K562 (cell line): ENCODE measurements at regions not wholly inside any gene's neighbourhood (a gene's known extent, or its start where the extent isn't known, plus 50 kb on each side); places are given as distances from the start of the nearest gene placed in this dataset.

ENCODE experiments used
- ATAC-seq: fragments of 200-7000 bp; cut with Tn5 transposase; 3 replicates; pipeline ENCODE4 v1.9.1; 2020; ENCODE audit warnings: moderate library complexity
- BruUV-seq: library from RNA; stranded (reverse); fragments of 400-500 nt; replicated peaks from 2 replicates; lab custom pipeline; 2021; lab: Mats Ljungman, UMichigan
- CTCF ChIA-PET: fragments of 300-600 bp; formaldehyde crosslinking; extraction: SDS; loops from one replicate; lab custom pipeline; 2021; ENCODE audit warnings: low intra/inter-chr PET ratio; lab: Yijun Ruan, JAX
- POLR2A ChIA-PET: fragments of 300-600, 350-650 bp; sonication (Branson Sonifier 250); formaldehyde crosslinking; extraction: SDS; loops from one replicate; lab custom pipeline; 2021; ENCODE audit warnings: antibody characterized with exemption, inconsistent platforms; lab: Yijun Ruan, JAX
- DNase-seq, 4 experiments: peaks; one replicate each; pipeline versions ENCODE4 v3.0.0 to v3.0.0-alpha.2; 2011 to 2018; ENCODE audit warnings: low spot score in 3 of 4, mixed read lengths in 3 of 4; ENCODE audit errors: extremely low read depth in 1 of 4
- FAIRE-seq: peaks from 2 replicates; lab custom pipeline; 2011; peaks lifted over from hg19 to GRCh38; lab: Jason Lieb, UNC
- H2AFZ ChIP-seq: 2 replicates; pipeline ENCODE4 v1.6.0; 2011; ENCODE audit warnings: low read depth, low read length, control low read depth, inconsistent platforms
- H3K27ac ChIP-seq: fragments of 200-600 bp; 3 replicates; pipeline ENCODE4 v1.8.0; 2011; ENCODE audit warnings: low read depth, mild to moderate bottlenecking, control low read depth, inconsistent platforms, low read length, moderate library complexity, mixed read lengths; ENCODE audit errors: extremely low read depth
- H3K27me3 ChIP-seq, 2 experiments: fragments of 300-600 bp in 1 of 2; 2 replicates in 1 of 2; 3 replicates in 1 of 2; pipeline versions ENCODE4 v1.6.0 to v1.8.0; 2011; ENCODE audit warnings: inconsistent platforms in 2 of 2, low read length in 2 of 2, mild to moderate bottlenecking in 1 of 2, mixed read lengths in 1 of 2, moderate library complexity in 1 of 2; ENCODE audit not compliant: control insufficient read depth in 2 of 2, insufficient read depth in 2 of 2
- H3K36me3 ChIP-seq: fragments of 300-600 bp; 3 replicates; pipeline ENCODE4 v1.8.0; 2011; ENCODE audit warnings: mild to moderate bottlenecking, low read length, inconsistent platforms; ENCODE audit not compliant: control insufficient read depth, insufficient read depth
- H3K4me1 ChIP-seq, 2 experiments: fragments of 200-600 bp in 1 of 2; replicated peaks in 1 of 2; 2 replicates in 1 of 2; 3 replicates in 1 of 2; pipeline versions ENCODE4 v1.5.1 to v1.8.0; 2011; ENCODE audit warnings: inconsistent platforms in 2 of 2, low read length in 2 of 2, mild to moderate bottlenecking in 1 of 2, mixed read lengths in 1 of 2, moderate library complexity in 1 of 2; ENCODE audit not compliant: control insufficient read depth in 2 of 2, insufficient read depth in 2 of 2
- H3K4me2 ChIP-seq: 2 replicates; pipeline ENCODE4 v1.6.1; 2011; ENCODE audit warnings: low read length, control low read depth, inconsistent platforms, mixed read lengths; ENCODE audit not compliant: insufficient read depth
- H3K4me3 ChIP-seq: fragments of 200-600 bp; sonication (generic), shearing (Covaris generic); 2 replicates; pipeline ENCODE4 v1.5.1; 2016; ENCODE audit warnings: control low read depth, inconsistent platforms
- H3K79me2 ChIP-seq: fragments of 200-600 bp; 3 replicates; pipeline ENCODE4 v1.8.0; 2011; ENCODE audit warnings: low read length, inconsistent platforms; ENCODE audit not compliant: control insufficient read depth, insufficient read depth
- H3K9ac ChIP-seq, 2 experiments: 2 replicates each; pipeline versions ENCODE4 v1.6.0 to v1.6.1; 2011; ENCODE audit warnings: low read depth in 2 of 2, low read length in 2 of 2, control low read depth in 1 of 2, inconsistent platforms in 1 of 2, mild to moderate bottlenecking in 1 of 2, mixed read lengths in 1 of 2; ENCODE audit not compliant: insufficient read depth in 1 of 2
- H3K9me1 ChIP-seq: one replicate; pipeline ENCODE4 v1.6.0; 2011; ENCODE audit warnings: inconsistent platforms, mild to moderate bottlenecking, low read length, moderate library complexity; ENCODE audit not compliant: control insufficient read depth, insufficient read depth
- H3K9me3 ChIP-seq: replicated peaks from 2 replicates; pipeline ENCODE4 v1.5.1; 2011; ENCODE audit warnings: low read depth, low read length, inconsistent platforms; ENCODE audit not compliant: control insufficient read depth, insufficient read depth
- H4K20me1 ChIP-seq: replicated peaks from 2 replicates; pipeline ENCODE4 v1.6.1; 2011; ENCODE audit warnings: low read length, inconsistent platforms, mixed read lengths; ENCODE audit not compliant: control insufficient read depth, insufficient read depth
- BCOR ChIP-seq: fragments of 450-650 bp; IDR thresholded peaks from 2 replicates; pipeline ENCODE4 v1.6.1; 2016
- CC2D1A ChIP-seq: fragments of 450-650 bp; IDR thresholded peaks from 2 replicates; pipeline ENCODE4 v1.6.1; 2017; ENCODE audit warnings: mild to moderate bottlenecking
- CCNT2 ChIP-seq: IDR thresholded peaks from 2 replicates; pipeline ENCODE4 v1.6.1; 2011; ENCODE audit warnings: borderline replicate concordance, low read depth, mild to moderate bottlenecking, moderate library complexity, mixed read lengths, low read length; ENCODE audit not compliant: insufficient read length; ENCODE audit errors: extremely low read depth
- CREB3L1 ChIP-seq: fragments of 450-650 bp; IDR thresholded peaks from 2 replicates; pipeline ENCODE4 v1.6.1; 2014; ENCODE audit warnings: low read depth, mild to moderate bottlenecking, moderate library complexity, borderline replicate concordance
- EP300 ChIP-seq: IDR thresholded peaks from 2 replicates; pipeline ENCODE4 v1.6.1; 2012; ENCODE audit warnings: low read length, improper control_type of control experiment
- EZH2 ChIP-seq: IDR thresholded peaks from 2 replicates; pipeline ENCODE4 v1.6.1; 2012; ENCODE audit warnings: low read depth, mild to moderate bottlenecking, inconsistent platforms, low read length, borderline replicate concordance
- HNRNPK ChIP-seq: fragments of 200-400 bp; formaldehyde crosslinking; IDR thresholded peaks from one replicate; pipeline ENCODE4 v1.6.1; 2018; ENCODE audit warnings: mild to moderate bottlenecking, low read depth, low read length; ENCODE audit not compliant: poor library complexity, severe bottlenecking
- HOXB6 ChIP-seq: fragments of 250-450 bp; sonication (Bioruptor Pico); IDR thresholded peaks from 2 replicates; pipeline ENCODE4 v1.5.1; 2022; ENCODE audit warnings: mild to moderate bottlenecking, borderline replicate concordance
- MXI1 ChIP-seq: IDR thresholded peaks from 2 replicates; pipeline ENCODE4 v1.6.1; 2011; ENCODE audit warnings: low read depth, mild to moderate bottlenecking, improper control_type of control experiment, low read length
- NCOA2 ChIP-seq, 2 experiments: fragments of 450-650 bp; IDR thresholded peaks; 2 replicates each; pipeline ENCODE4 v1.6.1; 2018; ENCODE audit warnings: mild to moderate bottlenecking in 2 of 2, moderate library complexity in 1 of 2; ENCODE audit not compliant: partially characterized antibody in 2 of 2
- TCF7L2 ChIP-seq: fragments of 150-350 bp; IDR thresholded peaks from 2 replicates; pipeline ENCODE4 v1.6.1; 2016; ENCODE audit warnings: low read depth, mild to moderate bottlenecking, low read length, moderate library complexity
- THRA ChIP-seq: fragments of 450-650 bp; IDR thresholded peaks from 2 replicates; pipeline ENCODE4 v1.6.1; 2017; ENCODE audit warnings: mild to moderate bottlenecking, moderate library complexity
- TOE1 ChIP-seq, 2 experiments: fragments of 450-650 bp in 1 of 2; sonication (generic) in 1 of 2; formaldehyde crosslinking in 1 of 2; IDR thresholded peaks; 2 replicates each; pipeline versions ENCODE4 v1.7.1 to v1.8.0; 2016 to 2022; ENCODE audit warnings: borderline replicate concordance in 2 of 2, mild to moderate bottlenecking in 2 of 2, antibody characterized with exemption in 1 of 2, inconsistent platforms in 1 of 2, low read depth in 1 of 2, missing genetic modification reagents in 1 of 2, moderate library complexity in 1 of 2
- ZNF436 ChIP-seq: fragments of 250-450, 450-650 bp; sonication (Bioruptor Pico); formaldehyde crosslinking; IDR thresholded peaks from 2 replicates; pipeline ENCODE4 v1.7.0; 2020; ENCODE audit warnings: mild to moderate bottlenecking
- ZNF561 ChIP-seq: fragments of 450-650 bp; formaldehyde crosslinking; conservative IDR thresholded peaks from 2 replicates; pipeline ENCODE4 v1.4.0; 2020; ENCODE audit warnings: mild to moderate bottlenecking, moderate library complexity
- in situ Hi-C: fragments of 300-500 bp; cut with MboI; formaldehyde crosslinking; loops from 4 replicates; pipeline ENCODE4 v1.15.0; 2018; ENCODE audit warnings: inconsistent platforms, mixed read lengths
- intact Hi-C: fragments of 100-400 bp; cut with micrococcal nuclease; formaldehyde crosslinking; loops from 2 replicates; pipeline ENCODE4 v1.14.2; 2022
- TF ChIP-seq, protein P1 (sequence below): fragments of 250-450 bp; sonication (Bioruptor Pico); IDR thresholded peaks from 2 replicates; pipeline ENCODE4 v1.5.0; 2021
- TF ChIP-seq, protein P2 (sequence below): fragments of 250-450 bp; sonication (Bioruptor Pico); IDR thresholded peaks from 2 replicates; pipeline ENCODE4 v1.4.0; 2020; ENCODE audit warnings: mild to moderate bottlenecking, moderate library complexity

DNA sequence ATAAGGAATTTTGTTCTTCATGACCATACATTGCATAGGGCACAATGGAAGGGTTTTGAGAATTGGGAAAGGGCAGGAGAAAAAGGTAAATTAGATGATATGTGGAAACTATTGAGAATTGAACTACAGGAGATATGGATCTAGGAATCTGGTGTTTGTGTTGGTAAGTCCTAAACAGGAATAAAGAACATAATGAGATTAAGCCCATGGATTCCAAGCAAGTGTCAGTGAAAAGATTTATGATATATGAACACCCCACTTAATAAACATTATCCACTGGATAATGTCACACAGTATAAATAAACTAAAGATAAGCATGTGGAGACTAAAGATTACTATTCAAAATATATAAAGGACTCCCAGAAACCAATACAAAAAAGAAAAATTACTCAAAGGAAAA lies 98.2 kb downstream of the TNFSF18 start:
- intact Hi-C loops: no loop called here
- Histone ChIP-seq H3K9me1 (no peaks in the 10 kb centered on the region), H3K9me3 (no peaks in the 10 kb centered on the region), H3K79me2 (no peaks in the 10 kb centered on the region), H3K9ac (no peak overlapping the region), H3K27ac (no peak overlapping the region), H3K4me3 (no peak overlapping the region), H3K27me3 (no peaks in the 10 kb centered on the region), H4K20me1 (no peaks in the 10 kb centered on the region), H3K4me1 (no peaks in the 10 kb centered on the region), H3K36me3 (no peaks in the 10 kb centered on the region), H2AFZ (no peak overlapping the region), H3K4me2 (no peak overlapping the region)
- ChIA-PET CTCF (no interaction called here), POLR2A (no interaction called here)
- in situ Hi-C loops: no loop called here
- FAIRE-seq (no peak), DNase-seq (no peak), ATAC-seq (no peak)
- no TSS peak for BruUV-seq
- no peak for TF ChIP-seq HNRNPK
- TF ChIP-seq MXI1: no peak
- TF ChIP-seq, protein P1, sequence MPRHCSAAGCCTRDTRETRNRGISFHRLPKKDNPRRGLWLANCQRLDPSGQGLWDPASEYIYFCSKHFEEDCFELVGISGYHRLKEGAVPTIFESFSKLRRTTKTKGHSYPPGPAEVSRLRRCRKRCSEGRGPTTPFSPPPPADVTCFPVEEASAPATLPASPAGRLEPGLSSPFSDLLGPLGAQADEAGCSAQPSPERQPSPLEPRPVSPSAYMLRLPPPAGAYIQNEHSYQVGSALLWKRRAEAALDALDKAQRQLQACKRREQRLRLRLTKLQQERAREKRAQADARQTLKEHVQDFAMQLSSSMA (CRISPR knock-in tag): no peak
- TF ChIP-seq ZNF561 (CRISPR knock-in tag): no peak
- TF ChIP-seq EZH2: no peak
- TF ChIP-seq BCOR: no peak
- TF ChIP-seq EP300: no peak
- TF ChIP-seq, protein P2, sequence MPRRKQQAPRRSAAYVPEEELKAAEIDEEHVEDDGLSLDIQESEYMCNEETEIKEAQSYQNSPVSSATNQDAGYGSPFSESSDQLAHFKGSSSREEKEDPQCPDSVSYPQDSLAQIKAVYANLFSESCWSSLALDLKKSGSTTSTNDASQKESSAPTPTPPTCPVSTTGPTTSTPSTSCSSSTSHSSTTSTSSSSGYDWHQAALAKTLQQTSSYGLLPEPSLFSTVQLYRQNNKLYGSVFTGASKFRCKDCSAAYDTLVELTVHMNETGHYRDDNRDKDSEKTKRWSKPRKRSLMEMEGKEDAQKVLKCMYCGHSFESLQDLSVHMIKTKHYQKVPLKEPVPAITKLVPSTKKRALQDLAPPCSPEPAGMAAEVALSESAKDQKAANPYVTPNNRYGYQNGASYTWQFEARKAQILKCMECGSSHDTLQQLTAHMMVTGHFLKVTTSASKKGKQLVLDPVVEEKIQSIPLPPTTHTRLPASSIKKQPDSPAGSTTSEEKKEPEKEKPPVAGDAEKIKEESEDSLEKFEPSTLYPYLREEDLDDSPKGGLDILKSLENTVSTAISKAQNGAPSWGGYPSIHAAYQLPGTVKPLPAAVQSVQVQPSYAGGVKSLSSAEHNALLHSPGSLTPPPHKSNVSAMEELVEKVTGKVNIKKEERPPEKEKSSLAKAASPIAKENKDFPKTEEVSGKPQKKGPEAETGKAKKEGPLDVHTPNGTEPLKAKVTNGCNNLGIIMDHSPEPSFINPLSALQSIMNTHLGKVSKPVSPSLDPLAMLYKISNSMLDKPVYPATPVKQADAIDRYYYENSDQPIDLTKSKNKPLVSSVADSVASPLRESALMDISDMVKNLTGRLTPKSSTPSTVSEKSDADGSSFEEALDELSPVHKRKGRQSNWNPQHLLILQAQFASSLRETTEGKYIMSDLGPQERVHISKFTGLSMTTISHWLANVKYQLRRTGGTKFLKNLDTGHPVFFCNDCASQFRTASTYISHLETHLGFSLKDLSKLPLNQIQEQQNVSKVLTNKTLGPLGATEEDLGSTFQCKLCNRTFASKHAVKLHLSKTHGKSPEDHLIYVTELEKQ (CRISPR knock-in tag): no peak
- no peak for TF ChIP-seq TCF7L2
- TF ChIP-seq CC2D1A: no peak
- no peak for TF ChIP-seq THRA
- no peak for TF ChIP-seq CCNT2
- TF ChIP-seq HOXB6 (CRISPR knock-in tag): no peak
- no peak for TF ChIP-seq CREB3L1
- no peak for TF ChIP-seq ZNF436
- TF ChIP-seq NCOA2 (IDR thresholded peaks at IDR 0.05; ENCODE audit: partially characterized antibody in 2 of 2): no peak
- no peak for TF ChIP-seq TOE1 (IDR thresholded peaks at IDR 0.05; ENCODE audit: borderline replicate concordance)
- no peak for TF ChIP-seq TOE1 (CRISPR knock-in tag; IDR thresholded peaks at IDR 0.05; ENCODE audit: borderline replicate concordance, low read depth)
